Lung (tissue), 11 donors: ENCODE measurements at regions not wholly inside any gene's neighbourhood (a gene's known extent, or its start where the extent isn't known, plus 50 kb on each side); places are given as distances from the start of the nearest gene placed in this dataset.
"Not testable (repeated sequence)": the region's sequence is repeated elsewhere in the genome, so short reads cannot be mapped to it uniquely, and the experiment has no call there.

ENCODE experiments used
- ATAC-seq: fragments of 200-7000 bp; cut with Tn5 transposase; one replicate; pipeline ENCODE4 v1.9.1; 2020; ENCODE audit warnings: moderate number of reproducible peaks; ENCODE audit not compliant: insufficient read depth, low FRiP score
- DNase-seq, 3 donors: peaks; one replicate each; pipeline ENCODE4 v3.0.0-alpha.2; 2013 to 2017
- H3K27ac ChIP-seq, 2 donors: one replicate each; pipeline ENCODE4 v1.5.1; 2013; ENCODE audit warnings: mild to moderate bottlenecking in 2 of 2, moderate library complexity in 2 of 2, control low read depth in 1 of 2, inconsistent platforms in 1 of 2, low read depth in 1 of 2, low read length in 1 of 2
- H3K27me3 ChIP-seq, 3 donors: one replicate each; pipeline ENCODE4 v1.5.1; 2013; ENCODE audit warnings: low read length in 2 of 3; ENCODE audit not compliant: control insufficient read depth in 3 of 3, insufficient read depth in 3 of 3
- H3K36me3 ChIP-seq, 4 donors: one replicate each; pipeline ENCODE4 v1.5.1; 2013; ENCODE audit warnings: low read length in 4 of 4, mild to moderate bottlenecking in 1 of 4, moderate library complexity in 1 of 4; ENCODE audit not compliant: control insufficient read depth in 4 of 4, insufficient read depth in 4 of 4
- H3K4me1 ChIP-seq, 5 donors: one replicate each; pipeline ENCODE4 v1.5.1; 2013; ENCODE audit warnings: low read length in 5 of 5, mild to moderate bottlenecking in 2 of 5, moderate library complexity in 1 of 5; ENCODE audit not compliant: control insufficient read depth in 5 of 5, insufficient read depth in 5 of 5
- H3K4me3 ChIP-seq: one replicate; pipeline ENCODE4 v1.5.1; 2013; ENCODE audit warnings: mild to moderate bottlenecking, control low read depth, moderate library complexity
- H3K9ac ChIP-seq, 2 donors: one replicate each; pipeline ENCODE4 v1.5.1; 2013; ENCODE audit warnings: low read length in 2 of 2, control low read depth in 1 of 2; ENCODE audit not compliant: insufficient read depth in 1 of 2
- H3K9me3 ChIP-seq, 4 donors: one replicate each; pipeline ENCODE4 v1.5.1; 2013; ENCODE audit warnings: low read length in 3 of 4, mild to moderate bottlenecking in 1 of 4, moderate library complexity in 1 of 4; ENCODE audit not compliant: control insufficient read depth in 4 of 4, insufficient read depth in 3 of 4
- CTCF ChIP-seq: IDR thresholded peaks from 2 replicates; pipeline ENCODE4 v1.5.1; 2012; ENCODE audit warnings: mild to moderate bottlenecking; ENCODE audit errors: control extremely low read depth, extremely low read depth
- WGBS, 2 donors: extraction: QIAGEN DNeasy Blood & Tissue Kit; methylation state at CpG; one replicate each; pipeline ENCODE4 v1.1.7; 2013; 5-methylcytosine and 5-hydroxymethylcytosine counted together
- donor health status: control.
- donor health status: control.
- donor health status: Bipolar disorder and iron deficiency.
- donor health status: healthy.
- donor health status: DM: yes; HTN: yes; CAD: no.

DNA sequence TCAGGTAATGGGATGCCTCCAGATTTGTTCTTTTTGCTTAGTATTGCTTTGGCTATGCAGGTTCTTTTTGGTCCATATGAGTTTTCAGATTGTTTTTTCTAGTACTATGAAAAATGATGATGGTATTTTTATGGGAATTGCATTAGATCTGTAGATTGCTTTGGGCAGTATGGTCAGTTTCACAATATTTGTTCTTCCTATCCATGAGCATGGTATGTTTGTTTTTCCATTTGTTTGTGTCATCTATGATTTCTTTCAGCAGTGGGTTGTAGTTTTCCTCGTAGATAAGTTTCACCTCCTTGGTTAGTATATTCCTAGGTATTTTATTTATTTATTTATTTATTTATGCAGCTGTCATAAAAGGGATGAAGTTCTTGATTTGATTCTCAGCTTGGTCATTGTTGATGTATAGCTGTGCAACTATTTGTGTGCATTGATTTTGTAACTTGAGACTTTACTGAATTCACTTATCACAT lies 103.9 kb upstream of the DNAH14 start:
- Histone ChIP-seq H3K9ac (no peak overlapping the region), H3K27ac (no peak overlapping the region), H3K4me3 (no peak overlapping the region), H3K27me3 (no peaks in the 10 kb centered on the region), H3K4me1 (no peaks in the 10 kb centered on the region), H3K9me3 (peaks cover 0 to 6% (median 3%) of the 10 kb centered on the region in 4 donors), H3K36me3 (no peaks in the 10 kb centered on the region)
- TF ChIP-seq CTCF = no peak
- 80 to 85% methylated on average over 1 of the region's 1 CpG for WGBS, 2 donors
- DNase-seq = no peak
- ATAC-seq = no peak

DNA sequence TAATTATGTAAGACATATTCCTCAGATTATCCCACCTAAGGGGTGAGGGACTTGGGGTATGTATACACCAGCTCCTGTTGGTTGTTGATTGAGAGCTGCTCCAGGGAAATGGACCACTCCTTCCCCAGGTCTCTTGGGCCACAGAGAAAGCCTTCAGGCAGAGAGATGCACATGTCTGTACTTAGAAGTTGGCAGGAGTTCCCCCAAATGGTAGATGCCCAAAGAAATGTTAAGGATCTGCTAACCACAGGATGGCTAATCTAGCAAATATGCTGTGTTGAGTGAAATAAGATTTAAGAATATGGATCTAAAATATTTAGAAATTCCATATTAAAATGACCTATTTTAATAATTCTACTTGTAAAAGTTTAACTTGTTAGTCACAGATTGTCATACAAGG lies 100.8 kb upstream of the DNAH14 start:
- Histone ChIP-seq H3K9me3 (peaks cover 0 to 6% (median 2%) of the 10 kb centered on the region in 4 donors), H3K9ac (no peak overlapping the region), H3K27ac (no peak overlapping the region), H3K36me3 (no peaks in the 10 kb centered on the region), H3K4me1 (no peaks in the 10 kb centered on the region), H3K4me3 (no peak overlapping the region), H3K27me3 (no peaks in the 10 kb centered on the region)
- DNase-seq (no peak), ATAC-seq (no peak)
- no peak for TF ChIP-seq CTCF

DNA sequence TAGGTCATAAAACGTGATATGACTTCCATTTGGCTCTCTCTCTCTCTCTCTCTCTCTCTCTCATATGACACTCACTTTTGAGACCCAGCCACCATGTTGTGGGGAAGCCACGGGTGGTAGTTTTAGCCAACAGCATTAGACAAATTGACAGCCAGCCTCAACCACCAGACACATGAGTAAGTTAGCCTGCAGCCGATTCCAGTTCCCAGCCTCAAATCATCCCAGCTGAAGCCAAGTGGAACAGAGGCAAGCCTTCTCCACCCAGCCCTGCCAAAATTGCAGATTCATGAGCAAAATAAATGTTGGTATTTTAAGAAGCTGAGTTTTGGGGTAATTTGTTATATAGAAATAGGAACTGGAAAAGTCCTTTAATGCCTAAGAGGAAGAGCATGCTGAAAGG lies 98.0 kb upstream of the DNAH14 start:
- Histone ChIP-seq H3K36me3 (no peaks in the 10 kb centered on the region), H3K27me3 (no peaks in the 10 kb centered on the region), H3K4me3 (no peak overlapping the region), H3K9me3 (peaks cover 0 to 6% (median 3%) of the 10 kb centered on the region in 4 donors), H3K27ac (no peak overlapping the region), H3K9ac (no peak overlapping the region), H3K4me1 (no peaks in the 10 kb centered on the region)
- 68 to 78% methylated on average over 3 of the region's 3 CpGs for whole genome bisulfite sequencing, 2 donors
- no peak for ATAC-seq
- DNase-seq = no peak
- TF ChIP-seq CTCF = no peak

- H3K27me3 ChIP-seq, H3K9me3 ChIP-seq, H3K4me3 ChIP-seq, H3K4me1 ChIP-seq, H3K27ac ChIP-seq, H3K36me3 ChIP-seq, DNase-seq, H3K9ac ChIP-seq, ATAC-seq: not testable (repeated sequence)
- WGBS, 2 donors = 74 to 80% methylated on average over 7 of the region's 7 CpGs
These were observed 89.7 kb upstream of the DNAH14 start for GRCh38 chr1:224839648-224840300.

GRCh38 chr1:224841803-224842202 lies 87.7 kb upstream of the DNAH14 start:
- not testable (repeated sequence) for H3K27me3 ChIP-seq, H3K4me1 ChIP-seq, H3K9ac ChIP-seq, H3K4me3 ChIP-seq, H3K36me3 ChIP-seq, H3K9me3 ChIP-seq, DNase-seq, H3K27ac ChIP-seq, ATAC-seq
- 90 to 94% methylated on average over 2 of the region's 2 CpGs for WGBS, 2 donors
